CD4-positive, alpha-beta T cell treated with Interleukin-4 for 1 hour (primary cell): ENCODE measurements at regions not wholly inside any gene's neighbourhood (a gene's known extent, or its start where the extent isn't known, plus 50 kb on each side); places are given as distances from the start of the nearest gene placed in this dataset.
"Not testable (repeated sequence)": the region's sequence is repeated elsewhere in the genome, so short reads cannot be mapped to it uniquely, and the experiment has no call there.

Experiments used
- DNase-seq, 2 donors: peaks; one replicate each; pipeline ENCODE4 v3.0.0-alpha.2; 2020 to 2022

- DNase-seq = no peak
These were observed 123.3 kb downstream of the ARL4C start for GRCh38 chr2:234373481-234374149.

- DNase-seq = peak; percentile 16 to 30
These were observed 123.8 kb downstream of the ARL4C start for GRCh38 chr2:234373060-234373459.

GRCh38 chr2:234372506-234372905 is 124.4 kb downstream of the ARL4C start:
- DNase-seq = no peak

GRCh38 chr2:234368861-234369261 is 128.0 kb downstream of the ARL4C start:
- peak; percentile 32 to 50 for DNase-seq

- DNase-seq = no peak
These were observed 130.0 kb downstream of the ARL4C start for GRCh38 chr2:234366891-234367290.

GRCh38 chr2:234364661-234365060 is 132.2 kb downstream of the ARL4C start:
- DNase-seq = no peak

GRCh38 chr2:234363647-234364294 is 133.1 kb downstream of the ARL4C start:
- DNase-seq = no peak

GRCh38 chr2:234363011-234363487 is 133.8 kb downstream of the ARL4C start:
- no peak for DNase-seq

- not testable (repeated sequence) for DNase-seq
These were observed 136.4 kb downstream of the ARL4C start for GRCh38 chr2:234360313-234360975.

- no peak for DNase-seq
These were observed 139.2 kb downstream of the ARL4C start for GRCh38 chr2:234357666-234358065.

GRCh38 chr2:234355808-234356365 is 141.0 kb downstream of the ARL4C start:
- no peak for DNase-seq

- DNase-seq = no peak
These were observed 141.7 kb downstream of the ARL4C start for GRCh38 chr2:234355021-234355720.

GRCh38 chr2:234352270-234352669 is 144.6 kb downstream of the ARL4C start:
- no peak for DNase-seq

- DNase-seq = not testable (repeated sequence)
These were observed 145.0 kb downstream of the ARL4C start for GRCh38 chr2:234351866-234352265.

GRCh38 chr2:234348081-234348480 is 148.8 kb downstream of the ARL4C start:
- DNase-seq = no peak

GRCh38 chr2:234345921-234346320 is 151.0 kb downstream of the ARL4C start:
- DNase-seq = no peak

- no peak for DNase-seq
These were observed 152.9 kb downstream of the ARL4C start for GRCh38 chr2:234344012-234344411.

GRCh38 chr2:234343372-234343771 is 153.5 kb downstream of the ARL4C start:
- DNase-seq = no peak

GRCh38 chr2:234341306-234341985 is 155.4 kb downstream of the ARL4C start:
- no peak for DNase-seq

GRCh38 chr2:234339501-234339900 is 157.4 kb downstream of the ARL4C start:
- no peak for DNase-seq

- no peak for DNase-seq
These were observed 157.9 kb downstream of the ARL4C start for GRCh38 chr2:234339011-234339410.

- peak; percentile 68 to 81 for DNase-seq
These were observed 161.1 kb downstream of the ARL4C start for GRCh38 chr2:234335661-234336228.
